Liver (tissue), 3 donors: ENCODE measurements at regions not wholly inside any gene's neighbourhood (a gene's known extent, or its start where the extent isn't known, plus 50 kb on each side); places are given as distances from the start of the nearest gene placed in this dataset.
"Not testable (repeated sequence)": the region's sequence is repeated elsewhere in the genome, so short reads cannot be mapped to it uniquely, and the experiment has no call there.

Experiments used
- ATF3 ChIP-seq: IDR thresholded peaks from 2 replicates; pipeline ENCODE4 v1.6.1; 2016; ENCODE audit warnings: antibody characterized with exemption
- CTCF ChIP-seq: fragments of 150-350 bp; IDR thresholded peaks from 2 replicates; pipeline ENCODE4 v1.5.1; 2017; ENCODE audit warnings: improper control_type of control experiment, low read depth, low read length; ENCODE audit not compliant: missing input control
- EGR1 ChIP-seq, 2 donors: IDR thresholded peaks; 2 replicates each; pipeline ENCODE4 v1.6.1; 2016 to 2018; ENCODE audit warnings: antibody characterized with exemption in 2 of 2, low read depth in 2 of 2
- GABPA ChIP-seq, 2 donors: IDR thresholded peaks in 1 of 2; conservative IDR thresholded peaks in 1 of 2; 2 replicates each; pipeline ENCODE4 v1.6.1; 2016; ENCODE audit warnings: antibody characterized with exemption in 2 of 2, mild to moderate bottlenecking in 1 of 2, moderate library complexity in 1 of 2
- MAX ChIP-seq: IDR thresholded peaks from 2 replicates; pipeline ENCODE4 v1.6.1; 2016; ENCODE audit warnings: antibody characterized with exemption
- REST ChIP-seq: IDR thresholded peaks from 2 replicates; pipeline ENCODE4 v1.6.1; 2016; ENCODE audit warnings: antibody characterized with exemption, mild to moderate bottlenecking
- SP1 ChIP-seq: IDR thresholded peaks from 2 replicates; pipeline ENCODE4 v1.6.1; 2018; ENCODE audit warnings: antibody characterized with exemption, mild to moderate bottlenecking
- TAF1 ChIP-seq: conservative IDR thresholded peaks from 2 replicates; pipeline ENCODE4 v1.6.1; 2016; ENCODE audit warnings: antibody characterized with exemption, mild to moderate bottlenecking
- donor health status: healthy.
- donor health status: healthy.

GRCh38 chrX:64549236-64549635 lies 154.0 kb upstream of the MTMR8 start:
- TF ChIP-seq CTCF; SP1; REST; EGR1 (IDR thresholded peaks at IDR 0.05; ENCODE audit: low read depth in 2 of 2); TAF1; GABPA (IDR thresholded peaks at IDR 0.05 in 1 of 2, conservative IDR thresholded peaks at IDR 0.05 in 1 of 2); ATF3; MAX: not testable (repeated sequence)
